B cell (primary cell): ENCODE measurements at regions not wholly inside any gene's neighbourhood (a gene's known extent, or its start where the extent isn't known, plus 50 kb on each side); places are given as distances from the start of the nearest gene placed in this dataset.

Experiments used
- ATAC-seq: fragments of 200-7000 bp; cut with Tn5 transposase; one replicate; pipeline ENCODE4 v1.10.0; 2021; ENCODE audit warnings: low read depth, mild to moderate bottlenecking, moderate number of reproducible peaks, moderate library complexity
- CTCF ChIA-PET: fragments of 350-600 bp; sonication (Branson Sonifier 250); formaldehyde crosslinking; loops from one replicate; lab custom pipeline; 2021; ENCODE audit warnings: antibody characterized with exemption, inconsistent platforms; lab: Charles Lee
- POLR2A ChIA-PET: fragments of 350-600 bp; sonication (Branson Sonifier 250); formaldehyde crosslinking; loops from one replicate; lab custom pipeline; 2021; ENCODE audit warnings: antibody characterized with exemption; lab: Charles Lee
- DNase-seq: peaks from one replicate; pipeline ENCODE4 v3.0.0; 2013
- H2AFZ ChIP-seq: 2 replicates; pipeline ENCODE4 v1.6.1; 2012; ENCODE audit warnings: mild to moderate bottlenecking, low read depth, low read length; ENCODE audit not compliant: insufficient read depth, poor library complexity, severe bottlenecking
- H3K27ac ChIP-seq, 2 donors: 1 replicate in 1 of 2; 2 replicates in 1 of 2; pipeline ENCODE4 v1.5.1; 2012 to 2013; ENCODE audit warnings: low read length in 2 of 2, mild to moderate bottlenecking in 2 of 2, moderate library complexity in 1 of 2
- H3K27me3 ChIP-seq, 4 experiments: fragments of 200-600 bp in 1 of 4; sonication (generic) in 1 of 4; replicated peaks in 1 of 4; 1 replicate in 2 of 4; 2 replicates in 2 of 4; pipeline versions ENCODE4 v1.6.1 to v1.7.0; 2013 to 2016; ENCODE audit warnings: low read length in 3 of 4, mild to moderate bottlenecking in 2 of 4, mixed read lengths in 1 of 4, moderate library complexity in 1 of 4; ENCODE audit not compliant: insufficient read depth in 4 of 4, control insufficient read depth in 3 of 4; ENCODE audit errors: control extremely low read depth in 1 of 4
- H3K36me3 ChIP-seq, 2 experiments: replicated peaks in 1 of 2; 1 replicate in 1 of 2; 2 replicates in 1 of 2; pipeline versions ENCODE4 v1.6.1 to v1.7.1; 2013; ENCODE audit warnings: low read length in 1 of 2; ENCODE audit not compliant: insufficient read depth in 2 of 2, control insufficient read depth in 1 of 2; ENCODE audit errors: control extremely low read depth in 1 of 2, extremely low read depth in 1 of 2
- H3K4me1 ChIP-seq, 2 donors: fragments of 200-600 bp in 1 of 2; sonication (generic) in 1 of 2; 1 replicate in 1 of 2; 2 replicates in 1 of 2; pipeline versions ENCODE4 v1.5.1 to v1.6.1; 2013 to 2017; ENCODE audit warnings: low read length in 2 of 2; ENCODE audit not compliant: control insufficient read depth in 2 of 2, insufficient read depth in 2 of 2
- H3K4me2 ChIP-seq: replicated peaks from 2 replicates; pipeline ENCODE3; 2012; ENCODE audit warnings: mild to moderate bottlenecking, low read depth, low read length; ENCODE audit not compliant: poor library complexity, severe bottlenecking
- H3K4me3 ChIP-seq, 5 experiments: fragments of 200-600 bp in 1 of 5; sonication (generic) in 1 of 5; 1 replicate in 3 of 5; 2 replicates in 2 of 5; pipeline versions ENCODE4 v1.5.1 to v1.7.0; 2011 to 2016; ENCODE audit warnings: low read length in 4 of 5, mild to moderate bottlenecking in 4 of 5, low read depth in 2 of 5, control low read depth in 1 of 5, moderate library complexity in 1 of 5; ENCODE audit not compliant: insufficient read depth in 1 of 5; ENCODE audit errors: control extremely low read depth in 1 of 5, extremely low read depth in 1 of 5
- H3K79me2 ChIP-seq: fragments of 200-600 bp; sonication (generic); one replicate; pipeline ENCODE4 v1.6.0; 2016; ENCODE audit warnings: low read length; ENCODE audit not compliant: control insufficient read depth, insufficient read depth
- H3K9ac ChIP-seq: fragments of 200-600 bp; sonication (generic); 2 replicates; pipeline ENCODE4 v1.6.1; 2017; ENCODE audit warnings: mild to moderate bottlenecking, low read length, moderate library complexity
- H3K9me3 ChIP-seq, 3 donors: one replicate each; pipeline versions ENCODE4 v1.6.1 to v1.7.1; 2013; ENCODE audit warnings: low read length in 2 of 3; ENCODE audit not compliant: control insufficient read depth in 2 of 3, insufficient read depth in 1 of 3; ENCODE audit errors: control extremely low read depth in 1 of 3
- H4K20me1 ChIP-seq: 2 replicates; pipeline ENCODE4 v1.6.0; 2012; ENCODE audit warnings: mild to moderate bottlenecking, low read length; ENCODE audit not compliant: insufficient read depth, control insufficient read depth, poor library complexity, severe bottlenecking
- H3K27ac Mint-ChIP-seq: one replicate; pipeline ENCODE4 v1.8.0; 2021; ENCODE audit warnings: mixed read lengths
- H3K27me3 Mint-ChIP-seq: one replicate; pipeline ENCODE4 v1.8.0; 2021; ENCODE audit warnings: mixed read lengths
- H3K4me1 Mint-ChIP-seq: one replicate; pipeline ENCODE4 v1.8.0; 2021; ENCODE audit warnings: mixed read lengths
- H3K4me3 Mint-ChIP-seq: one replicate; pipeline ENCODE4 v1.8.0; 2021; ENCODE audit warnings: mixed read lengths
- H3K9me3 Mint-ChIP-seq: one replicate; pipeline ENCODE4 v1.8.0; 2022; ENCODE audit warnings: mixed read lengths; ENCODE audit not compliant: insufficient read depth
- CTCF ChIP-seq: fragments of 200-600 bp; IDR thresholded peaks from one replicate; pipeline ENCODE4 v1.8.0; 2022; ENCODE audit warnings: antibody characterized with exemption, mild to moderate bottlenecking
- EZH2 ChIP-seq: IDR thresholded peaks from 2 replicates; pipeline ENCODE4 v1.6.1; 2012; ENCODE audit warnings: borderline replicate concordance, low read depth, mild to moderate bottlenecking, moderate library complexity, low read length; ENCODE audit not compliant: insufficient read depth, poor library complexity, severe bottlenecking
- WGBS: methylation state at CpG from one replicate; pipeline ENCODE4 v1.1.5; 2013; ENCODE audit warnings: missing lambda C conversion rate; ENCODE audit not compliant: insufficient coverage; 5-methylcytosine and 5-hydroxymethylcytosine counted together
- intact Hi-C: fragments of 100-400 bp; cut with micrococcal nuclease; formaldehyde crosslinking; loops from one replicate; pipeline ENCODE4 v1.10.0; 2022

GRCh38 chr5:90153031-90153430 is 256.5 kb downstream of the CETN3 start:
- Histone ChIP-seq H4K20me1 (no peaks in the 10 kb centered on the region), H3K4me2 (no peak overlapping the region), H3K36me3 (no peaks in the 10 kb centered on the region), H3K27ac (no peak overlapping the region), H3K9me3 (no peaks in the 10 kb centered on the region), H2AFZ (no peak overlapping the region), H3K79me2 (no peaks in the 10 kb centered on the region), H3K9ac (no peak overlapping the region), H3K27me3 (no peaks in the 10 kb centered on the region), H3K4me1 (no peaks in the 10 kb centered on the region), H3K4me3 (no peak overlapping the region)
- H3K27ac Mint-ChIP-seq: no peak overlapping the region
- intact Hi-C loops: no loop called here
- H3K9me3 Mint-ChIP-seq: peaks cover 2% of the 10 kb centered on the region
- DNase-seq: no peak
- TF ChIP-seq CTCF: no peak
- TF ChIP-seq EZH2: no peak
- WGBS: 100% methylated on average over 1 of the region's 2 CpGs
- POLR2A ChIA-PET: no interaction called here
- ATAC-seq: no peak
- H3K4me1 Mint-ChIP-seq: no peaks in the 10 kb centered on the region
- H3K27me3 Mint-ChIP-seq: no peaks in the 10 kb centered on the region
- CTCF ChIA-PET: no interaction called here
- no peak overlapping the region for H3K4me3 Mint-ChIP-seq

GRCh38 chr5:90144625-90145327 is 264.8 kb downstream of the CETN3 start:
- no peak overlapping the region for H3K9ac ChIP-seq
- no peak overlapping the region for H3K27ac ChIP-seq
- H3K27ac Mint-ChIP-seq: no peak overlapping the region
- no peaks in the 10 kb centered on the region for H3K27me3 Mint-ChIP-seq
- ATAC-seq (no peak), DNase-seq (no peak)
- no peak overlapping the region for H3K4me3 ChIP-seq
- intact Hi-C loops: no loop called here
- H2AFZ ChIP-seq: no peak overlapping the region
- no peaks in the 10 kb centered on the region for H3K36me3 ChIP-seq
- WGBS: 100% methylated on average over 1 of the region's 6 CpGs
- H3K4me3 Mint-ChIP-seq: no peak overlapping the region
- no peaks in the 10 kb centered on the region for H3K9me3 Mint-ChIP-seq
- H3K27me3 ChIP-seq: no peaks in the 10 kb centered on the region
- no peak for TF ChIP-seq CTCF
- no peak for TF ChIP-seq EZH2
- H3K4me1 Mint-ChIP-seq: peaks cover 13% of the 10 kb centered on the region
- no peaks in the 10 kb centered on the region for H3K79me2 ChIP-seq
- peaks cover 8 to 10% of the 10 kb centered on the region in 2 donors for H3K4me1 ChIP-seq
- peaks cover 0 to 13% (median 0%) of the 10 kb centered on the region in 3 donors for H3K9me3 ChIP-seq
- CTCF ChIA-PET: no interaction called here
- no peaks in the 10 kb centered on the region for H4K20me1 ChIP-seq
- no peak overlapping the region for H3K4me2 ChIP-seq
- POLR2A ChIA-PET: no interaction called here
